Endothelial cell of umbilical vein (primary cell): ENCODE measurements at regions not wholly inside any gene's neighbourhood (a gene's known extent, or its start where the extent isn't known, plus 50 kb on each side); places are given as distances from the start of the nearest gene placed in this dataset.

ENCODE experiments used
- BruUV-seq: library from RNA; stranded (reverse); fragments of 400-500 nt; replicated peaks from 2 replicates; lab custom pipeline; 2021; lab: Mats Ljungman, UMichigan
- CTCF ChIA-PET: fragments of 300-600, 350-600 bp; sonication (Branson Sonifier 250); formaldehyde crosslinking; loops from one replicate; lab custom pipeline; 2021; ENCODE audit warnings: antibody characterized with exemption, inconsistent platforms; lab: Charles Lee
- POLR2A ChIA-PET: fragments of 300-600, 350-600 bp; sonication (Branson Sonifier 250); formaldehyde crosslinking; loops from one replicate; lab custom pipeline; 2021; ENCODE audit warnings: antibody characterized with exemption, inconsistent platforms; lab: Charles Lee
- DNase-seq: peaks from one replicate; pipeline ENCODE4 v3.0.0-alpha.2; 2011; ENCODE audit warnings: low read depth, low spot score
- FAIRE-seq: peaks from 2 replicates; lab custom pipeline; 2011; peaks lifted over from hg19 to GRCh38; lab: Jason Lieb, UNC
- H2AFZ ChIP-seq: 2 replicates; pipeline ENCODE4 v1.6.0; 2012; ENCODE audit warnings: low read depth, low read length, control low read depth, inconsistent platforms
- H3K27ac ChIP-seq: 2 replicates; pipeline ENCODE4 v1.5.1; 2011; ENCODE audit warnings: low read depth, mild to moderate bottlenecking, control low read depth, low read length, moderate library complexity; ENCODE audit not compliant: insufficient read depth
- H3K27me3 ChIP-seq, 2 experiments: 2 replicates each; pipeline versions ENCODE4 v1.6.0 to v1.6.1; 2011; ENCODE audit warnings: low read length in 2 of 2, mixed read lengths in 1 of 2; ENCODE audit not compliant: control insufficient read depth in 2 of 2, insufficient read depth in 2 of 2
- H3K36me3 ChIP-seq, 2 experiments: 2 replicates in 1 of 2; 3 replicates in 1 of 2; pipeline ENCODE4 v1.5.1; 2011; ENCODE audit warnings: low read length in 2 of 2, mild to moderate bottlenecking in 1 of 2, moderate library complexity in 1 of 2; ENCODE audit not compliant: control insufficient read depth in 2 of 2, insufficient read depth in 2 of 2; ENCODE audit errors: extremely low read depth in 1 of 2
- H3K4me1 ChIP-seq: 3 replicates; pipeline ENCODE4 v1.5.1; 2011; ENCODE audit warnings: mild to moderate bottlenecking, low read length; ENCODE audit not compliant: control insufficient read depth, insufficient read depth; ENCODE audit errors: extremely low read depth
- H3K4me2 ChIP-seq: 2 replicates; pipeline ENCODE4 v1.6.1; 2011; ENCODE audit warnings: low read length, control low read depth, mixed read lengths; ENCODE audit not compliant: insufficient read depth
- H3K4me3 ChIP-seq, 3 experiments: fragments of 200-600 bp in 1 of 3; sonication (generic), shearing (Covaris generic) in 1 of 3; replicated peaks in 1 of 3; 2 replicates each; pipeline ENCODE4 v1.5.1; 2011 to 2016; ENCODE audit warnings: control low read depth in 3 of 3, low read length in 3 of 3, mild to moderate bottlenecking in 2 of 3, inconsistent platforms in 1 of 3, low read depth in 1 of 3, moderate library complexity in 1 of 3; ENCODE audit not compliant: insufficient read depth in 1 of 3
- H3K79me2 ChIP-seq: 2 replicates; pipeline ENCODE4 v1.6.0; 2012; ENCODE audit warnings: low read length, inconsistent platforms; ENCODE audit not compliant: control insufficient read depth, insufficient read depth
- H3K9ac ChIP-seq: replicated peaks from 2 replicates; pipeline ENCODE3; 2011; ENCODE audit warnings: low read length, control low read depth; ENCODE audit not compliant: insufficient read depth; ENCODE audit errors: extremely low read depth
- H3K9me1 ChIP-seq: replicated peaks from 3 replicates; pipeline ENCODE4 v1.6.0; 2011; ENCODE audit warnings: mild to moderate bottlenecking, low read length; ENCODE audit not compliant: control insufficient read depth, insufficient read depth; ENCODE audit errors: extremely low read depth
- H3K9me3 ChIP-seq: replicated peaks from 2 replicates; pipeline ENCODE4 v1.5.1; 2012; ENCODE audit warnings: low read length, inconsistent platforms; ENCODE audit not compliant: control insufficient read depth, insufficient read depth
- H4K20me1 ChIP-seq: replicated peaks from 2 replicates; pipeline ENCODE3; 2011; ENCODE audit warnings: mild to moderate bottlenecking, low read length; ENCODE audit not compliant: control insufficient read depth, insufficient read depth; ENCODE audit errors: extremely low read depth
- CTCF ChIP-seq, 2 donors: IDR thresholded peaks; 1 replicate in 1 of 2; 2 replicates in 1 of 2; pipeline ENCODE4 v1.5.1; 2011; ENCODE audit warnings: low read length in 2 of 2, mild to moderate bottlenecking in 2 of 2, moderate library complexity in 2 of 2, control low read depth in 1 of 2, inconsistent platforms in 1 of 2, low read depth in 1 of 2; ENCODE audit not compliant: insufficient read depth in 1 of 2; ENCODE audit errors: extremely low read depth in 1 of 2
- EZH2 ChIP-seq: IDR thresholded peaks from 2 replicates; pipeline ENCODE4 v1.6.1; 2012; ENCODE audit warnings: borderline replicate concordance, low read depth, mild to moderate bottlenecking, moderate library complexity, low read length, inconsistent platforms; ENCODE audit not compliant: severe bottlenecking
- FOS ChIP-seq: IDR thresholded peaks from 2 replicates; pipeline ENCODE4 v1.6.1; 2011; ENCODE audit warnings: mild to moderate bottlenecking, low read length, moderate library complexity, borderline replicate concordance; ENCODE audit not compliant: insufficient read depth
- GATA2 ChIP-seq: IDR thresholded peaks from 2 replicates; pipeline ENCODE4 v1.7.0; 2011; ENCODE audit warnings: low read depth, mild to moderate bottlenecking, moderate library complexity, mixed read lengths, low read length; ENCODE audit not compliant: insufficient read length, insufficient read depth
- JUN ChIP-seq: IDR thresholded peaks from 2 replicates; pipeline ENCODE4 v1.6.1; 2011; ENCODE audit warnings: borderline replicate concordance, low read depth; ENCODE audit not compliant: insufficient read length, insufficient read depth
- MAX ChIP-seq: IDR thresholded peaks from 2 replicates; pipeline ENCODE4 v1.6.1; 2011; ENCODE audit not compliant: insufficient read depth, insufficient read length
- MYC ChIP-seq: IDR thresholded peaks from one replicate; pipeline ENCODE4 v1.6.1; 2011; ENCODE audit warnings: mild to moderate bottlenecking, low read depth, low read length
- POLR2A ChIP-seq: IDR thresholded peaks from 2 replicates; pipeline ENCODE4 v1.6.1; 2012; ENCODE audit warnings: low read depth, mild to moderate bottlenecking, control low read depth, low read length
- POLR2AphosphoS5 ChIP-seq: IDR thresholded peaks from 2 replicates; pipeline ENCODE4 v1.6.1; 2012; ENCODE audit warnings: low read depth, mild to moderate bottlenecking, control low read depth, low read length, moderate library complexity; ENCODE audit not compliant: insufficient read depth
- dilution Hi-C: fragments of 300-500 bp; cut with MboI; formaldehyde crosslinking; loops from one replicate; pipeline ENCODE4 v1.15.0; 2019; ENCODE audit warnings: low sequenced_read_pairs; ENCODE audit not compliant: extremely low pct_ligation_motif_present
- intact Hi-C: fragments of 100-400 bp; cut with micrococcal nuclease; formaldehyde crosslinking; loops from one replicate; pipeline ENCODE4 v1.10.0; 2022

- Histone ChIP-seq H3K4me3 (no peak overlapping the region), H3K4me2 (no peak overlapping the region), H2AFZ (no peak overlapping the region), H3K4me1 (no peaks in the 10 kb centered on the region), H3K27me3 (peaks cover 6 to 12% of the 10 kb centered on the region in 2 experiments), H3K36me3 (no peaks in the 10 kb centered on the region), H3K9me3 (no peaks in the 10 kb centered on the region), H3K27ac (no peak overlapping the region), H4K20me1 (no peaks in the 10 kb centered on the region), H3K79me2 (no peaks in the 10 kb centered on the region), H3K9ac (no peak overlapping the region), H3K9me1 (no peaks in the 10 kb centered on the region)
- BruUV-seq: no TSS peak
- DNase-seq: peak; percentile 39
- intact Hi-C loops (loop anchor here (1.0 to 5.0 kb wide), 6 partner anchors 207 to 759 kb away; no protein-coding TSS in a partner anchor), dilution Hi-C loops (no loop called here)
- POLR2A ChIA-PET: no interaction called here
- CTCF ChIA-PET: interaction anchor here (0.8 to 1.5 kb wide), 4 partner anchors 738 to 760 kb away, joined by 3 to 5 read pairs (median 4); no protein-coding TSS in a partner anchor
- TF ChIP-seq CTCF (IDR thresholded peaks at IDR 0.05; ENCODE audit: extremely low read depth in 1 of 2, insufficient read depth in 1 of 2, low read depth in 1 of 2, low read length in 2 of 2) (peak; percentile 83 to 84), FOS (no peak)
- peak; percentile 91 for FAIRE-seq
These were observed 276.6 kb downstream of the RPLP1 start for GRCh38 chr15:69729167-69729748.

DNA sequence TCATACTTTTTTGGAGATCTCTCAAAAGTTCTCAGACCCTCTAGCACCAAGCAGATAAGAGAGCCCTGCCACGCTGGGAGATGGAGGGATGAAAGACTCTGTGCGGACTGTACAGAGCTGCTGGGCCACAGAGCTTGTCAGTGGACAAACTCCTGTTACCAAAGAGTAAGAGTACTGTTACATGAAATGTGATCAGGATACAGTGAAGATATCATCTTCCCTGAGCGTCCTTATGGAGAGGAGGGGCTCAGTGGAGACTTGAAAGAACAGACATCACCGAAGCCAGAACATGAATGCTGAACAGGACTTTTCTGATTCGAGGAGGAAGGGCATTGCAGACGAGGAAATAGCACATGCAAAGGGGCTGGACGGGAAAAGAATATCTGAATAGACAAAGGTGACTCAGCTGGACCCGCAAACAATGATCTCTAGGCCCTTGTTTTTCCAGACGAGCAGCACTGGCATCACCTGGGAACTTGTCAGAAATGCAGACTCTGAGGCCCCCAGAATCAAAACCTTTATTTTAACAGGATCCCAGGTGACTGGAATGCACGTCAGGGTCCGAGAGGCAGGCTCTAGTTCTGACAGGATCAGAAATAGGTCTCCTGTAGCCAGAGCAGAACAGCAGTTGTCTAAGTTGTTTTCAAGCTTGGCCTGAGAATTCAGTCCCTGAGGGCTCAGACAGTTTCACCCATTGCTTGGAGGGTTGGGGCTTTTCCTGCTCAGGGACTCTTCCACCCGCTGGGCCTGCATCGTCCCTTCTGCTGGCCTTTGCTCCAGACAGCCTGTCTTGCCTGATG lies 277.9 kb downstream of the RPLP1 start:
- DNase-seq: peak; percentile 29
- no peaks in the 10 kb centered on the region for H3K9me3 ChIP-seq
- dilution Hi-C loops: no loop called here
- H2AFZ ChIP-seq: no peak overlapping the region
- H4K20me1 ChIP-seq: no peaks in the 10 kb centered on the region
- no peak overlapping the region for H3K9ac ChIP-seq
- POLR2A ChIA-PET: no interaction called here
- H3K4me1 ChIP-seq: no peaks in the 10 kb centered on the region
- H3K9me1 ChIP-seq: no peaks in the 10 kb centered on the region
- peak; percentile 53 for FAIRE-seq
- no peak for TF ChIP-seq FOS
- no peak for TF ChIP-seq GATA2
- TF ChIP-seq EZH2: no peak
- no peak for TF ChIP-seq CTCF (IDR thresholded peaks at IDR 0.05; ENCODE audit: extremely low read depth in 1 of 2, insufficient read depth in 1 of 2, low read depth in 1 of 2, low read length in 2 of 2)
- no peak for TF ChIP-seq MYC
- TF ChIP-seq JUN: no peak
- no peak for TF ChIP-seq POLR2A
- TF ChIP-seq POLR2AphosphoS5: no peak
- no peak for TF ChIP-seq MAX
- BruUV-seq: no TSS peak
- no peak overlapping the region for H3K4me2 ChIP-seq
- no peak overlapping the region for H3K4me3 ChIP-seq
- H3K27ac ChIP-seq: no peak overlapping the region
- intact Hi-C loops: loop anchor here (2.0 kb wide), 1 partner anchor 30 kb away; no protein-coding TSS in a partner anchor
- CTCF ChIA-PET: interaction anchor here (0.9 to 1.5 kb wide), 3 partner anchors 254 to 758 kb away, joined by 3 to 5 read pairs (median 4); no protein-coding TSS in a partner anchor
- H3K79me2 ChIP-seq: no peaks in the 10 kb centered on the region
- H3K36me3 ChIP-seq: no peaks in the 10 kb centered on the region
- peaks cover 6 to 20% of the 10 kb centered on the region in 2 experiments for H3K27me3 ChIP-seq
